ENCODE measurements at regions not wholly inside any gene's neighbourhood (a gene's known extent, or its start where the extent isn't known, plus 50 kb on each side); places are given as distances from the start of the nearest gene placed in this dataset.
"Not testable (repeated sequence)": the region's sequence is repeated elsewhere in the genome, so short reads cannot be mapped to it uniquely, and the experiment has no call there.

GRCh38 chr5:148730942-148731898, 76.9 kb upstream of the HTR4 start:
- no peaks in the 10 kb centered on the region for H3K9me3 ChIP-seq (ENCODE audit: control insufficient read depth, insufficient read depth, low read length)
- H3K27me3 ChIP-seq (ENCODE audit: control insufficient read depth, insufficient read depth, low read length): no peaks in the 10 kb centered on the region
- no peak overlapping the region for H3K9ac ChIP-seq (ENCODE audit: low read depth, low read length)
- H3K27ac ChIP-seq (ENCODE audit: low read depth, low read length): no peak overlapping the region
- no peak overlapping the region for H3K4me3 ChIP-seq (ENCODE audit: low read depth, low read length)
- no peaks in the 10 kb centered on the region for H3K4me1 ChIP-seq (ENCODE audit: control insufficient read depth, insufficient read depth, low read length)
- H3K36me3 ChIP-seq (ENCODE audit: control insufficient read depth, insufficient read depth, low read length): no peaks in the 10 kb centered on the region

DNA sequence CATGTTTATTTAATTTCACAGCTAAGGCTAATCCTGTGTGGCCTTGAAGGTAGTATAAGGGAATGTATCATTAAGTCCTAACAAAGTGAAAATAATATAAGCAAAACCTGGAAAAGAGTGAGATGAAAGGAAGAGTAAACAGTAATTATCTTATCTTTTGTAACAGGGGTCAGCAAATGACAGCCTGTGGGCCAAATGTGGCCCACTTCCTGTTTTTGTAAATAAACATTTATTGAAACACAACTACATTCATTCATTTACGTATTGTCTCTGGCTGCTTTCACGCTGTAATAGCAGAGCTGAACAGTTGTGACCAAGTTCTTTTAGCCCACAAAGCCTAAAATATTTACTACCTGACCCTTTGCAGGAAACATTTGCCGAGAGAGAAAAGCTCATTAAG, 78.4 kb upstream of the HTR4 start:
- no peaks in the 10 kb centered on the region for H3K9me3 ChIP-seq (ENCODE audit: control insufficient read depth, insufficient read depth, low read length)
- H3K9ac ChIP-seq (ENCODE audit: low read depth, low read length): no peak overlapping the region
- no peaks in the 10 kb centered on the region for H3K36me3 ChIP-seq (ENCODE audit: control insufficient read depth, insufficient read depth, low read length)
- H3K4me3 ChIP-seq (ENCODE audit: low read depth, low read length): no peak overlapping the region
- no peak overlapping the region for H3K27ac ChIP-seq (ENCODE audit: low read depth, low read length)
- H3K4me1 ChIP-seq (ENCODE audit: control insufficient read depth, insufficient read depth, low read length): no peaks in the 10 kb centered on the region
- H3K27me3 ChIP-seq (ENCODE audit: control insufficient read depth, insufficient read depth, low read length): no peaks in the 10 kb centered on the region

GRCh38 chr5:148733601-148734438, 79.5 kb upstream of the HTR4 start:
- no peaks in the 10 kb centered on the region for H3K27me3 ChIP-seq (ENCODE audit: control insufficient read depth, insufficient read depth, low read length)
- H3K9me3 ChIP-seq (ENCODE audit: control insufficient read depth, insufficient read depth, low read length): no peaks in the 10 kb centered on the region
- H3K36me3 ChIP-seq (ENCODE audit: control insufficient read depth, insufficient read depth, low read length): no peaks in the 10 kb centered on the region
- H3K27ac ChIP-seq (ENCODE audit: low read depth, low read length): no peak overlapping the region
- H3K4me3 ChIP-seq (ENCODE audit: low read depth, low read length): no peak overlapping the region
- no peaks in the 10 kb centered on the region for H3K4me1 ChIP-seq (ENCODE audit: control insufficient read depth, insufficient read depth, low read length)
- H3K9ac ChIP-seq (ENCODE audit: low read depth, low read length): no peak overlapping the region

GRCh38 chr5:148734518-148734917, 80.2 kb upstream of the HTR4 start:
- Histone ChIP-seq H3K9me3 (ENCODE audit: control insufficient read depth, insufficient read depth, low read length) (no peaks in the 10 kb centered on the region), H3K36me3 (ENCODE audit: control insufficient read depth, insufficient read depth, low read length) (no peaks in the 10 kb centered on the region), H3K4me3 (ENCODE audit: low read depth, low read length) (no peak overlapping the region), H3K27me3 (ENCODE audit: control insufficient read depth, insufficient read depth, low read length) (no peaks in the 10 kb centered on the region), H3K27ac (ENCODE audit: low read depth, low read length) (no peak overlapping the region), H3K9ac (ENCODE audit: low read depth, low read length) (no peak overlapping the region), H3K4me1 (ENCODE audit: control insufficient read depth, insufficient read depth, low read length) (no peaks in the 10 kb centered on the region)

GRCh38 chr5:148735301-148735835, 81.0 kb upstream of the HTR4 start:
- Histone ChIP-seq H3K27ac (ENCODE audit: low read depth, low read length) (no peak overlapping the region), H3K9me3 (ENCODE audit: control insufficient read depth, insufficient read depth, low read length) (no peaks in the 10 kb centered on the region), H3K36me3 (ENCODE audit: control insufficient read depth, insufficient read depth, low read length) (no peaks in the 10 kb centered on the region), H3K27me3 (ENCODE audit: control insufficient read depth, insufficient read depth, low read length) (no peaks in the 10 kb centered on the region), H3K9ac (ENCODE audit: low read depth, low read length) (no peak overlapping the region), H3K4me3 (ENCODE audit: low read depth, low read length) (no peak overlapping the region), H3K4me1 (ENCODE audit: control insufficient read depth, insufficient read depth, low read length) (no peaks in the 10 kb centered on the region)

DNA sequence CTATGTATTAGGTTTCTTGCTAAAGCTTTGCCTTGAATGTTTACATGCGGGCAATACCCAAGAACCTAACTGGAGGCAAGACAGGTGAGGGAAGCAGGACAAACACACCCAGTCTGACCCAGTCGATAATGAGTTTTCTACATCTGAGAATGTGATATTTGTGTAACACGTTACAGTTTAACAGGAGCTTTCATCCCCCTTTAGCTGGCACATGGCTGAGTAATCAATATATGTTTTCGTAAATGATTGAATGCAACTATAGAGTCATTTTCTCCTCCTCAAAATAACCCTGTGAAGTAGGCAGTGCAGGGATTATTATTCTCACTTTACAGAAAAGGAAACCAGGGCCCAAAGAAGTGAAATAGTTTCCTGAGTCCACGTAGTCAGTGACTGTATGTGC, 84.7 kb upstream of the HTR4 start:
- Histone ChIP-seq H3K4me3 (ENCODE audit: low read depth, low read length) (no peak overlapping the region), H3K27ac (ENCODE audit: low read depth, low read length) (no peak overlapping the region), H3K27me3 (ENCODE audit: control insufficient read depth, insufficient read depth, low read length) (no peaks in the 10 kb centered on the region), H3K9me3 (ENCODE audit: control insufficient read depth, insufficient read depth, low read length) (no peaks in the 10 kb centered on the region), H3K36me3 (ENCODE audit: control insufficient read depth, insufficient read depth, low read length) (no peaks in the 10 kb centered on the region), H3K9ac (ENCODE audit: low read depth, low read length) (no peak overlapping the region), H3K4me1 (ENCODE audit: control insufficient read depth, insufficient read depth, low read length) (no peaks in the 10 kb centered on the region)

- Histone ChIP-seq H3K27me3 (ENCODE audit: control insufficient read depth, insufficient read depth, low read length) (no peaks in the 10 kb centered on the region), H3K9ac (ENCODE audit: low read depth, low read length) (no peak overlapping the region), H3K4me1 (ENCODE audit: control insufficient read depth, insufficient read depth, low read length) (no peaks in the 10 kb centered on the region), H3K4me3 (ENCODE audit: low read depth, low read length) (no peak overlapping the region), H3K27ac (ENCODE audit: low read depth, low read length) (no peak overlapping the region), H3K9me3 (ENCODE audit: control insufficient read depth, insufficient read depth, low read length) (no peaks in the 10 kb centered on the region), H3K36me3 (ENCODE audit: control insufficient read depth, insufficient read depth, low read length) (no peaks in the 10 kb centered on the region)
These were observed 85.2 kb upstream of the HTR4 start for GRCh38 chr5:148739524-148739923.

DNA sequence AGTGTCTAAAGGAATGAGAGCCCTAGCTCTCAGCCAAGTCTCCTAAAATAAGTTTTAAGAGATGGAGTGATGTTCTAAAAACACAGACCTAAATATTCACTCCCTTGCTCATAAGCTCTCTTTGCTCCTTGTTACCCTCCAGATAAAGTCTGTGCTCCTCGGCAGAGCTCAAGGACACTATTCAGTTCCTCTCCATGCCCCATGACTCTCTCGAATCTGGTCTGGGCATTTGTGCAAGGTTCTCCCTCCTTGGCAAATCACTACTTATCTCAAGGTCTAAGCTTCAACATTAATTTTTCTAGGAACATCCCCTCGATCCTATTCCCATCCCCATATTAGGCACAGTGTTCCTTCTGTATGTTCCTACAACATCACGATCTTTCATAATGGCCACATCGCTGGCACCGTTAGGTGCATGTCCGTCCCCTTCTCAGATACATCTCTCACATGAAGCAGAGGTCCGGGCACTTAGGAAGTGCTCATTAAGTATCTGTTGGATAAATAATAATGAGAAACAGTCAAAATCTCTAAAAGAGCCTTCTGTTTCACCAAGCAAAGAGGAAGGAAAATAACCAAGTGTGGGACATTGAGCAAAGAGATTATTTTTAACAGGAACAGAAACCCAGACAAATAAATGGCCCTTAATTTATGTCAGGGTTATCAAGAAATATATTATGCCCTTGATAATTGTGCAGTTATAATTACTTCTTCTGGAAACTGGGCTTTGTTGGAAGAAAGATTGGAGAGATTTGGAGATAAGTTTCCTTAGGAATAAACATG, 85.9 kb upstream of the HTR4 start:
- Histone ChIP-seq H3K36me3 (ENCODE audit: control insufficient read depth, insufficient read depth, low read length) (no peaks in the 10 kb centered on the region), H3K9ac (ENCODE audit: low read depth, low read length) (no peak overlapping the region), H3K27ac (ENCODE audit: low read depth, low read length) (no peak overlapping the region), H3K4me3 (ENCODE audit: low read depth, low read length) (no peak overlapping the region), H3K9me3 (ENCODE audit: control insufficient read depth, insufficient read depth, low read length) (no peaks in the 10 kb centered on the region), H3K4me1 (ENCODE audit: control insufficient read depth, insufficient read depth, low read length) (no peaks in the 10 kb centered on the region), H3K27me3 (ENCODE audit: control insufficient read depth, insufficient read depth, low read length) (no peaks in the 10 kb centered on the region)

DNA sequence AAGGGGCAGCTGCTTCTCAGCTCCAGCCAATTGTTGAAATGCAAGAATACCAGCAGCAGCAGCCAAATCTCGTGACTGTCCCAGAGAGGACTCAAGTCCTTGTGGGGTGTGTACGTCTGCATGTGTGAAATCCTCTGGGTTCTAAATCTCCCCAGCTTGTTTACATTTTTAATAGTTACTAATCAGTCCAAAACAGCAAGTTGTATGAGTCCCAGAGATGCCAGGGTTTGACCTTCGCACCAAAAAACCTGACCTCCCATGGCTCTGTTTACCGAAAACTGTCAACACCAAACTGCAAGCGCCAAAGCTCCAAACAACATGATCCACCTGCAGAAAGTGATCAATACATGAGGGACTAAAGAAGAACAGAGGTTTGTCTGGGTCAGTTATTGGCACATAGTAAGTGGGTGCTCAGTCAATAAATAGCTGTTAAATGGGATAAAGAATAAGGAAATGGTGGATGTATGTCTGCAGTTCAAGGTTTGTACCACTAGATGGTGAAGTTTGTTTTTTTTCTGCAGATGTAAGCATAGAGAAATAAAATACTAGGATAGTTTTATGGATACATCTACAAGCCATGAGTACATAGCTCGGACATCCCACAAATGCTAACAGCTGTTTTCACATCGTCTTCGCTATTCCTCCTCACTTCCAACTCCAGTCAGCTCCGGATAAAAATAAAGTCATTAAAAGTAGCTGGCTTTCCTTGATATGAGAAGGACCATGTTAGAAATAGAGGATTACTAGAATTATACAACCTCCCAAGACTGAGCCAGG, 85.3 kb upstream of the ADRB2 start:
- Histone ChIP-seq H3K4me3 (ENCODE audit: low read depth, low read length) (no peak overlapping the region), H3K9ac (ENCODE audit: low read depth, low read length) (no peak overlapping the region), H3K36me3 (ENCODE audit: control insufficient read depth, insufficient read depth, low read length) (no peaks in the 10 kb centered on the region), H3K9me3 (ENCODE audit: control insufficient read depth, insufficient read depth, low read length) (no peaks in the 10 kb centered on the region), H3K4me1 (ENCODE audit: control insufficient read depth, insufficient read depth, low read length) (no peaks in the 10 kb centered on the region), H3K27ac (ENCODE audit: low read depth, low read length) (no peak overlapping the region), H3K27me3 (ENCODE audit: control insufficient read depth, insufficient read depth, low read length) (no peaks in the 10 kb centered on the region)

GRCh38 chr5:148741766-148742165, 84.6 kb upstream of the ADRB2 start:
- H3K36me3 ChIP-seq (ENCODE audit: control insufficient read depth, insufficient read depth, low read length); H3K9me3 ChIP-seq (ENCODE audit: control insufficient read depth, insufficient read depth, low read length); H3K4me3 ChIP-seq (ENCODE audit: low read depth, low read length); H3K27me3 ChIP-seq (ENCODE audit: control insufficient read depth, insufficient read depth, low read length); H3K9ac ChIP-seq (ENCODE audit: low read depth, low read length); H3K4me1 ChIP-seq (ENCODE audit: control insufficient read depth, insufficient read depth, low read length); H3K27ac ChIP-seq (ENCODE audit: low read depth, low read length): not testable (repeated sequence)
